ENCODE measurements at regions not wholly inside any gene's neighbourhood (a gene's known extent, or its start where the extent isn't known, plus 50 kb on each side); places are given as distances from the start of the nearest gene placed in this dataset.

GRCh38 chr7:81887098-81888090 lies 117.5 kb upstream of the HGF start:
- no peak for DNase-seq (ENCODE audit: low read depth)
- TF ChIP-seq CTCF (IDR thresholded peaks at IDR 0.05; ENCODE audit: low read depth, low read length, missing control alignments), result no peak
- no peak overlapping the region for H3K4me3 ChIP-seq (ENCODE audit: low read depth, low read length)

GRCh38 chr7:81886211-81886764 lies 116.4 kb upstream of the HGF start:
- TF ChIP-seq CTCF (IDR thresholded peaks at IDR 0.05; ENCODE audit: low read depth, low read length, missing control alignments), result no peak
- DNase-seq (ENCODE audit: low read depth), result no peak
- no peak overlapping the region for H3K4me3 ChIP-seq (ENCODE audit: low read depth, low read length)

- no peak for TF ChIP-seq CTCF (IDR thresholded peaks at IDR 0.05; ENCODE audit: low read depth, low read length, missing control alignments)
Measured at GRCh38 chr7:81884817-81885216, 115.0 kb upstream of the HGF start.

GRCh38 chr7:81883801-81884393 lies 114.0 kb upstream of the HGF start:
- TF ChIP-seq CTCF (IDR thresholded peaks at IDR 0.05; ENCODE audit: low read depth, low read length, missing control alignments), result no peak
- peak overlapping the region; percentile 14; the same call in 1 of the 2 replicates for H3K4me3 ChIP-seq (ENCODE audit: low read depth, low read length)
- no peak for DNase-seq (ENCODE audit: low read depth)

More at GRCh38 chr7:81884817-81885216, 115.0 kb upstream of the HGF start:
- H3K4me3 ChIP-seq (ENCODE audit: low read depth, low read length), result no peak overlapping the region
- DNase-seq (ENCODE audit: low read depth), result no peak

GRCh38 chr7:81882086-81882485 lies 112.2 kb upstream of the HGF start:
- H3K4me3 ChIP-seq (ENCODE audit: low read depth, low read length), result no peak overlapping the region
- no peak for DNase-seq (ENCODE audit: low read depth)
- TF ChIP-seq CTCF (IDR thresholded peaks at IDR 0.05; ENCODE audit: low read depth, low read length, missing control alignments), result no peak

- H3K4me3 ChIP-seq (ENCODE audit: low read depth, low read length), result no peak overlapping the region
- DNase-seq (ENCODE audit: low read depth), result no peak
- no peak for TF ChIP-seq CTCF (IDR thresholded peaks at IDR 0.05; ENCODE audit: low read depth, low read length, missing control alignments)
Measured at GRCh38 chr7:81877890-81878289, 108.0 kb upstream of the HGF start.

Data from GM12864 (cell line).